OCI-LY3 (cell line): ENCODE measurements at regions not wholly inside any gene's neighbourhood (a gene's known extent, or its start where the extent isn't known, plus 50 kb on each side); places are given as distances from the start of the nearest gene placed in this dataset.
A peak's percentile ranks its signal among the peaks of the same experiment; 100 is the strongest.

Experiments
- H2AFZ ChIP-seq: fragments of 200-600, 300-600 bp; shearing (Covaris generic); 2 replicates; pipeline ENCODE4 v1.6.0; 2014; ENCODE audit warnings: antibody characterized with exemption, low read depth, low read length
- H3K27ac ChIP-seq: fragments of 200-600, 300-600 bp; sonication (generic); 2 replicates; pipeline ENCODE4 v1.5.1; 2014; ENCODE audit warnings: mild to moderate bottlenecking, low read length, moderate library complexity, mixed read lengths
- H3K27me3 ChIP-seq: fragments of 200-600, 300-600 bp; sonication (generic); 2 replicates; pipeline ENCODE4 v1.6.1; 2014; ENCODE audit warnings: low read depth, low read length, mixed read lengths
- H3K36me3 ChIP-seq: fragments of 200-600, 300-600 bp; sonication (generic); replicated peaks from 2 replicates; pipeline ENCODE3; 2014; ENCODE audit warnings: low read depth, low read length, mixed read lengths
- H3K4me1 ChIP-seq: fragments of 300-600, 200-600 bp; sonication (generic); 2 replicates; pipeline ENCODE4 v1.6.1; 2014; ENCODE audit warnings: low read length, mixed read lengths
- H3K4me2 ChIP-seq: fragments of 200-600, 300-600 bp; sonication (generic); 2 replicates; pipeline ENCODE4 v1.6.1; 2014; ENCODE audit warnings: low read length, mixed read lengths
- H3K4me3 ChIP-seq: fragments of 300-600, 200-600 bp; sonication (generic); 2 replicates; pipeline ENCODE4 v1.5.1; 2014; ENCODE audit warnings: antibody characterized with exemption, mild to moderate bottlenecking, low read length, moderate library complexity
- H3K79me2 ChIP-seq: fragments of 300-600, 200-600 bp; shearing (Covaris generic); 2 replicates; pipeline ENCODE4 v1.6.1; 2014; ENCODE audit warnings: mild to moderate bottlenecking, low read length, mixed read lengths
- H3K9ac ChIP-seq: fragments of 300-600, 200-600 bp; shearing (Covaris generic); 2 replicates; pipeline ENCODE4 v1.6.0; 2014; ENCODE audit warnings: mild to moderate bottlenecking, low read length, moderate library complexity
- H3K9me3 ChIP-seq: fragments of 200-600, 300-600 bp; shearing (Covaris generic); 2 replicates; pipeline ENCODE4 v1.6.1; 2014; ENCODE audit warnings: low read length, mixed read lengths; ENCODE audit not compliant: insufficient read depth
- H4K20me1 ChIP-seq: fragments of 200-600, 300-600 bp; sonication (generic); 2 replicates; pipeline ENCODE4 v1.6.1; 2016; ENCODE audit warnings: low read length, mixed read lengths; ENCODE audit not compliant: insufficient read depth
- EZH2phosphoT487 ChIP-seq: fragments of 200-600 bp; shearing (Covaris generic); IDR thresholded peaks from 2 replicates; pipeline ENCODE4 v1.6.1; 2018; ENCODE audit warnings: antibody characterized with exemption, mixed run types, low read depth
- TF ChIP-seq, protein P1 (sequence below): fragments of 200-600, 300-600 bp; sonication (generic); IDR thresholded peaks from 2 replicates; pipeline ENCODE4 v1.5.1; 2014; ENCODE audit warnings: antibody characterized with exemption, low read length, low read depth

DNA sequence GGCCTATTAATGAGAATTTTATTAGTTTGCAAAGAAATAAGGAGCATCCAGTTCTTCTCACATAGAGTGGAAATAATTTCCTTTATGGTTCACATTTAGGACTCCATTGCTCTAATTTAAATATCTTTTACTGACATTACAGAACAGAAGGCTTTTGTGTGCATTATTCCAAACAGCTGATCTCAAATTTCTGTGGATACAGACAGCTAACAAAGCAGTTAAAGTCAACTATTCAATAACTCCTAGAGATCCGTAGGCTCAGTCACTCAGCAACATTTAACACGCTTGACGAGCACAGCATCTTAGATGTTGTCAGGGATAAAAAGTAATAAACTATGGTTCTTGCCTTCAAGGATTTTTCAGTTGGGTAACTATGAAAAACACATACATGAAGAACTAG, 305.8 kb upstream of the SYNCRIP start:
- Histone ChIP-seq H4K20me1 (no peaks in the 10 kb centered on the region), H3K27ac (no peak overlapping the region), H2AFZ (no peak overlapping the region), H3K9me3 (no peaks in the 10 kb centered on the region), H3K4me3 (no peak overlapping the region), H3K27me3 (no peaks in the 10 kb centered on the region), H3K4me1 (no peaks in the 10 kb centered on the region), H3K36me3 (no peaks in the 10 kb centered on the region), H3K4me2 (no peak overlapping the region), H3K79me2 (no peaks in the 10 kb centered on the region), H3K9ac (no peak overlapping the region)
- no peak for TF ChIP-seq EZH2phosphoT487
- TF ChIP-seq, protein P1, sequence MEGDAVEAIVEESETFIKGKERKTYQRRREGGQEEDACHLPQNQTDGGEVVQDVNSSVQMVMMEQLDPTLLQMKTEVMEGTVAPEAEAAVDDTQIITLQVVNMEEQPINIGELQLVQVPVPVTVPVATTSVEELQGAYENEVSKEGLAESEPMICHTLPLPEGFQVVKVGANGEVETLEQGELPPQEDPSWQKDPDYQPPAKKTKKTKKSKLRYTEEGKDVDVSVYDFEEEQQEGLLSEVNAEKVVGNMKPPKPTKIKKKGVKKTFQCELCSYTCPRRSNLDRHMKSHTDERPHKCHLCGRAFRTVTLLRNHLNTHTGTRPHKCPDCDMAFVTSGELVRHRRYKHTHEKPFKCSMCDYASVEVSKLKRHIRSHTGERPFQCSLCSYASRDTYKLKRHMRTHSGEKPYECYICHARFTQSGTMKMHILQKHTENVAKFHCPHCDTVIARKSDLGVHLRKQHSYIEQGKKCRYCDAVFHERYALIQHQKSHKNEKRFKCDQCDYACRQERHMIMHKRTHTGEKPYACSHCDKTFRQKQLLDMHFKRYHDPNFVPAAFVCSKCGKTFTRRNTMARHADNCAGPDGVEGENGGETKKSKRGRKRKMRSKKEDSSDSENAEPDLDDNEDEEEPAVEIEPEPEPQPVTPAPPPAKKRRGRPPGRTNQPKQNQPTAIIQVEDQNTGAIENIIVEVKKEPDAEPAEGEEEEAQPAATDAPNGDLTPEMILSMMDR: no peak

DNA sequence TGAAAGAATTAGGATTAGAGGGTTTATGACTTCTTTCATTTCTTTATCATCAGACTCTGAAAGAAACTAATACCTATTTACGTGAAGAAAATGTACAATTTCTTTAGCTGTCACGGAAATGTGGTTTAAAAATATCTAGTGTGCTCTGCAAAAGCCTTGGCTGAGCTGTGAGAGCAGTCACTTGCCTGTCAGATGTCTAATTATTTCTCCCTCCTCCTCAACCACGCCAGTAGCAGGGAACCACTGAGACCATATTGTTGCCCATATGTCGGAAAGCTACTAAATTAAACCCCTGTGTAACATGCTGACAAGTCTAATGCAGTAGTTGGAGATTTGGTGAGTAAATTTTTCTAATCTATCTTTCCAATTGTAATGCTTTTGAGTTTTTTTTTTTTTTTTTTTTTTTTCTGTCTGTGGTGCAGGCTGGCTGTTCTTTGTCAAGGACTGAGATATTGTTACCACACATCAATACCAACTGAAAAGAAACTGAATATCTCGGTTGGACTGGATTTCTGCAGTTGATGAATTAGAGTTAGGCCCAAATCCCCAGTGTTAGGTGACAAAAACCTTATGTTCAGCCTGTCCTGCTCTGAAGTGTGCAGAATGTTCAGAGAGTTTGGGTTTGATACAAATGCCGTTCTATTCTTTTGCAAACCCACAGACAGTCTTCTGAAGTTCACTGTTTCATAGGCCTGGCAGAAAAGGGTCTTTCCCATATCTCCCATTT, 302.9 kb upstream of the SYNCRIP start:
- H3K9me3 ChIP-seq: no peaks in the 10 kb centered on the region
- H3K4me3 ChIP-seq: no peak overlapping the region
- H3K79me2 ChIP-seq: no peaks in the 10 kb centered on the region
- no peak overlapping the region for H2AFZ ChIP-seq
- no peaks in the 10 kb centered on the region for H3K36me3 ChIP-seq
- H3K4me2 ChIP-seq: no peak overlapping the region
- H3K27ac ChIP-seq: no peak overlapping the region
- no peak for TF ChIP-seq EZH2phosphoT487
- TF ChIP-seq, protein P1: no peak
- no peak overlapping the region for H3K9ac ChIP-seq
- no peaks in the 10 kb centered on the region for H3K27me3 ChIP-seq
- H4K20me1 ChIP-seq: no peaks in the 10 kb centered on the region
- peaks cover 8% of the 10 kb centered on the region for H3K4me1 ChIP-seq

DNA sequence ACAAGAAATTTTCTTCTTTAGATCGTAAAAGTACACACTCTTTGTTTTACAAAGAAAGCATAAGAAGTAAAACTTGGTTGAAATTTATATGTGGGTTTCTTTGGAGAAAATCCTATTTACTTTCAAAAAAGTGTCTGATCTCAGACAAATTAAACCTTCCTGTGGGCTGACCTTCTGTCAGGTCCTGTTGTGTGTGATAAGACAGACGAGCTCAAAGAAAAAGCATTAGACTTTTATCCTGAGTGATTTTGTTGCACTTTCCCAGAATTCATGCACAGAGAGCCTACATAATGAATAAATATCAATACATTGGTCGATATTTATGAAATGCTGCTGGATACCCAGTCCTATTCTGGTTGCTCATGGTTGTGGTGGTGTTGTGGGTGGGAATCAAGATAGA, 302.1 kb upstream of the SYNCRIP start:
- Histone ChIP-seq H2AFZ (no peak overlapping the region), H3K4me2 (no peak overlapping the region), H3K79me2 (no peaks in the 10 kb centered on the region), H3K9ac (no peak overlapping the region), H4K20me1 (no peaks in the 10 kb centered on the region), H3K27ac (no peak overlapping the region), H3K36me3 (no peaks in the 10 kb centered on the region), H3K4me3 (no peak overlapping the region), H3K4me1 (peaks cover 8% of the 10 kb centered on the region), H3K9me3 (no peaks in the 10 kb centered on the region), H3K27me3 (no peaks in the 10 kb centered on the region)
- TF ChIP-seq, protein P1: no peak
- TF ChIP-seq EZH2phosphoT487: no peak

DNA sequence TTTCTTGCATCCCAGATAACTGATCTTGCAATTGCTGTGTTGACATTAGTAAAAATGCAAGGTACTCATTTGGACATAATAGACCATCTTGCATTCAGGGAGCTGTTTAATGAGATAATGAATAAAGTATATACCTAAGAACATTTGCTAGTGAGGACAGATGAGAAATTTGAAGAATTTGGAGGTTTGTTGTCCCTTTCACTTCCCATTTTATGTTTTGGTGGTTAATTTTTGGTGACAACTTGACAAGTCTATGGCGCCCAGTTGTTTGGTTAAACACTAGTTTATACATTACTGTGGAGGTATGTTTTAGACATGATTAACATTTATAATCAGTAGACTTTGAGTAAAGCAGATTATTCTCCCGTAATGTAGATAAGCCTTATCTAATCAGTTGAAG, 300.2 kb upstream of the SYNCRIP start:
- 0 out of 2 replicates have a peak overlapping the region, but pooled peaks have one; percentile 26 for H3K4me2 ChIP-seq
- H3K9ac ChIP-seq: no peak overlapping the region
- no peak for TF ChIP-seq EZH2phosphoT487
- TF ChIP-seq, protein P1: no peak
- H4K20me1 ChIP-seq: no peaks in the 10 kb centered on the region
- H3K27ac ChIP-seq: no peak overlapping the region
- H2AFZ ChIP-seq: no peak overlapping the region
- H3K4me3 ChIP-seq: no peak overlapping the region
- H3K36me3 ChIP-seq: no peaks in the 10 kb centered on the region
- H3K9me3 ChIP-seq: no peaks in the 10 kb centered on the region
- H3K4me1 ChIP-seq: peaks cover 8% of the 10 kb centered on the region
- H3K27me3 ChIP-seq: no peaks in the 10 kb centered on the region
- H3K79me2 ChIP-seq: no peaks in the 10 kb centered on the region
